Prostate gland (tissue), 2 donors: ENCODE measurements at regions not wholly inside any gene's neighbourhood (a gene's known extent, or its start where the extent isn't known, plus 50 kb on each side); places are given as distances from the start of the nearest gene placed in this dataset.
"Not testable (repeated sequence)": the region's sequence is repeated elsewhere in the genome, so short reads cannot be mapped to it uniquely, and the experiment has no call there.

Experiments used
- POLR2A ChIP-seq: fragments of 450-650 bp; IDR thresholded peaks from one replicate; pipeline ENCODE4 v1.6.1; 2016; ENCODE audit warnings: antibody characterized with exemption, mild to moderate bottlenecking
- POLR2AphosphoS5 ChIP-seq: sonication (generic); formaldehyde crosslinking; IDR thresholded peaks from one replicate; pipeline ENCODE4 v1.6.1; 2017; ENCODE audit warnings: antibody characterized with exemption
- TF ChIP-seq, protein P1 (sequence below), 4 experiments: fragments of 200-600 bp in 2 of 4; fragments of 450-650 bp in 2 of 4; sonication (generic) in 2 of 4; IDR thresholded peaks; 1 replicate in 3 of 4; 2 replicates in 1 of 4; pipeline ENCODE4 v1.5.1; 2016 to 2019; ENCODE audit warnings: antibody characterized with exemption in 4 of 4, mild to moderate bottlenecking in 2 of 4, moderate library complexity in 2 of 4

GRCh38 chr15:89021886-89022285 lies 66.4 kb upstream of the ABHD2 start:
- TF ChIP-seq, protein P1, sequence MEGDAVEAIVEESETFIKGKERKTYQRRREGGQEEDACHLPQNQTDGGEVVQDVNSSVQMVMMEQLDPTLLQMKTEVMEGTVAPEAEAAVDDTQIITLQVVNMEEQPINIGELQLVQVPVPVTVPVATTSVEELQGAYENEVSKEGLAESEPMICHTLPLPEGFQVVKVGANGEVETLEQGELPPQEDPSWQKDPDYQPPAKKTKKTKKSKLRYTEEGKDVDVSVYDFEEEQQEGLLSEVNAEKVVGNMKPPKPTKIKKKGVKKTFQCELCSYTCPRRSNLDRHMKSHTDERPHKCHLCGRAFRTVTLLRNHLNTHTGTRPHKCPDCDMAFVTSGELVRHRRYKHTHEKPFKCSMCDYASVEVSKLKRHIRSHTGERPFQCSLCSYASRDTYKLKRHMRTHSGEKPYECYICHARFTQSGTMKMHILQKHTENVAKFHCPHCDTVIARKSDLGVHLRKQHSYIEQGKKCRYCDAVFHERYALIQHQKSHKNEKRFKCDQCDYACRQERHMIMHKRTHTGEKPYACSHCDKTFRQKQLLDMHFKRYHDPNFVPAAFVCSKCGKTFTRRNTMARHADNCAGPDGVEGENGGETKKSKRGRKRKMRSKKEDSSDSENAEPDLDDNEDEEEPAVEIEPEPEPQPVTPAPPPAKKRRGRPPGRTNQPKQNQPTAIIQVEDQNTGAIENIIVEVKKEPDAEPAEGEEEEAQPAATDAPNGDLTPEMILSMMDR (IDR thresholded peaks at IDR 0.05) = not testable (repeated sequence)
- TF ChIP-seq POLR2AphosphoS5, POLR2A: not testable (repeated sequence)
